ENCODE measurements at regions not wholly inside any gene's neighbourhood (a gene's known extent, or its start where the extent isn't known, plus 50 kb on each side); places are given as distances from the start of the nearest gene placed in this dataset.

GRCh38 chr15:35309886-35310285, 224.8 kb upstream of the NANOGP8 start:
- no peak overlapping the region for H3K9ac ChIP-seq
- H3K4me3 ChIP-seq (ENCODE audit: low read depth, low read length), result no peak overlapping the region
- no peak overlapping the region for H2AFZ ChIP-seq
- no peak overlapping the region for H3K27ac ChIP-seq
- H3K4me2 ChIP-seq (ENCODE audit: low read length), result no peak overlapping the region
- no peaks in the 10 kb centered on the region for H3K79me2 ChIP-seq
- H3K36me3 ChIP-seq (ENCODE audit: control insufficient read depth, insufficient read depth, low read length), result no peaks in the 10 kb centered on the region
- no peaks in the 10 kb centered on the region for H3K4me1 ChIP-seq
- no peaks in the 10 kb centered on the region for H3K9me3 ChIP-seq (ENCODE audit: control insufficient read depth, low read length)
- H3K27me3 ChIP-seq (ENCODE audit: control insufficient read depth, insufficient read depth, low read length), result no peaks in the 10 kb centered on the region
- no peak for TF ChIP-seq CTCF (IDR thresholded peaks at IDR 0.05)

DNA sequence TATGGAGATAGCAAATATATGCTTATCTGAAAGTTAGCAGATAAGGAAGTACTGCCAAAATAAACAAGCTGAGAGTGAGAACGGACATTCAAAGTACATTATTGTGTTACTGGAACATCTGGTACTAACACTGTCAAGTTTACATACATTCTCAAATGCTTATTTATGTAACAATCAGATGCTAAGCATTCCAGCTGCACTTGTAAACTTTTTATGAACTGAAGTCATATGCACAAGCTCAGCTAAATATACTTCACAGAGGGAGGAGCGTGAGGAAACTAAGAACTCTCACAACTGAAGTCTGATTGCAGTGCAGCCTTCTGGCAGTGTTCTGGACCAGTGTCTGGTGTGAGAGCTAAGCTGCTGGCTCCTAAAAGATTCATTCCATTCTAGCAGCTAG, 223.7 kb upstream of the NANOGP8 start:
- Histone ChIP-seq H3K27me3 (ENCODE audit: control insufficient read depth, insufficient read depth, low read length) (no peaks in the 10 kb centered on the region), H3K4me2 (ENCODE audit: low read length) (no peak overlapping the region), H3K4me1 (no peaks in the 10 kb centered on the region), H3K79me2 (no peaks in the 10 kb centered on the region), H3K9me3 (ENCODE audit: control insufficient read depth, low read length) (no peaks in the 10 kb centered on the region), H2AFZ (no peak overlapping the region), H3K36me3 (ENCODE audit: control insufficient read depth, insufficient read depth, low read length) (no peaks in the 10 kb centered on the region), H3K9ac (no peak overlapping the region), H3K4me3 (ENCODE audit: low read depth, low read length) (no peak overlapping the region), H3K27ac (no peak overlapping the region)
- no peak for TF ChIP-seq CTCF (IDR thresholded peaks at IDR 0.05)

GRCh38 chr15:35307676-35308075, 222.6 kb upstream of the NANOGP8 start:
- no peaks in the 10 kb centered on the region for H3K27me3 ChIP-seq (ENCODE audit: control insufficient read depth, insufficient read depth, low read length)
- no peaks in the 10 kb centered on the region for H3K4me1 ChIP-seq
- H3K4me2 ChIP-seq (ENCODE audit: low read length), result no peak overlapping the region
- no peaks in the 10 kb centered on the region for H3K36me3 ChIP-seq (ENCODE audit: control insufficient read depth, insufficient read depth, low read length)
- no peaks in the 10 kb centered on the region for H3K9me3 ChIP-seq (ENCODE audit: control insufficient read depth, low read length)
- no peaks in the 10 kb centered on the region for H3K79me2 ChIP-seq
- no peak overlapping the region for H2AFZ ChIP-seq
- H3K4me3 ChIP-seq (ENCODE audit: low read depth, low read length), result no peak overlapping the region
- H3K27ac ChIP-seq, result no peak overlapping the region
- no peak overlapping the region for H3K9ac ChIP-seq
- no peak for TF ChIP-seq CTCF (IDR thresholded peaks at IDR 0.05)

DNA sequence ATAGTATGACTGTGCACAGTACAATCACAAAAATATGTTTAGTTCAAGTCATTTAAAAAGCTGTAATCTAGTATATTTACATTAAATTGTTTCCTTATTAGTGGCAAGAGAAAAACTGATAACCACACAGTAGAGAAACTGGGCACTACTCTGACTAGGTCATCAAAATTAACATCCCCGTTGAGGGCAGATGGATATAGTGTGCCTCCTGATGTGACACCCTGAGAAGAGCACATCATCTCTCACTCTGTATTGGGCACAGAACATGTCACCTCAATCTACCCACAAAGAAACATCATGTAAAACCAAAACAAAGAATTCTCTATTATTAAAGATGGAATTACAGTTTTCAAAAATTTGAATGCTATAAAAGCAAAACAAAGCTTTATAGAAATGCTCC, 221.9 kb upstream of the NANOGP8 start:
- Histone ChIP-seq H3K4me2 (ENCODE audit: low read length) (no peak overlapping the region), H3K4me3 (ENCODE audit: low read depth, low read length) (no peak overlapping the region), H3K27me3 (ENCODE audit: control insufficient read depth, insufficient read depth, low read length) (no peaks in the 10 kb centered on the region), H3K27ac (no peak overlapping the region), H3K79me2 (no peaks in the 10 kb centered on the region), H3K4me1 (no peaks in the 10 kb centered on the region), H3K9me3 (ENCODE audit: control insufficient read depth, low read length) (no peaks in the 10 kb centered on the region), H3K36me3 (ENCODE audit: control insufficient read depth, insufficient read depth, low read length) (no peaks in the 10 kb centered on the region), H2AFZ (no peak overlapping the region), H3K9ac (no peak overlapping the region)
- TF ChIP-seq CTCF (IDR thresholded peaks at IDR 0.05), result no peak

GRCh38 chr15:35306361-35306981, 221.4 kb upstream of the NANOGP8 start:
- H3K79me2 ChIP-seq, result no peaks in the 10 kb centered on the region
- no peaks in the 10 kb centered on the region for H3K36me3 ChIP-seq (ENCODE audit: control insufficient read depth, insufficient read depth, low read length)
- TF ChIP-seq CTCF (IDR thresholded peaks at IDR 0.05), result no peak
- H3K9ac ChIP-seq, result no peak overlapping the region
- H3K27me3 ChIP-seq (ENCODE audit: control insufficient read depth, insufficient read depth, low read length), result no peaks in the 10 kb centered on the region
- H3K27ac ChIP-seq, result no peak overlapping the region
- no peak overlapping the region for H3K4me3 ChIP-seq (ENCODE audit: low read depth, low read length)
- H2AFZ ChIP-seq, result no peak overlapping the region
- H3K9me3 ChIP-seq (ENCODE audit: control insufficient read depth, low read length), result no peaks in the 10 kb centered on the region
- H3K4me1 ChIP-seq, result no peaks in the 10 kb centered on the region
- H3K4me2 ChIP-seq (ENCODE audit: low read length), result no peak overlapping the region
